ENCODE measurements at regions not wholly inside any gene's neighbourhood (a gene's known extent, or its start where the extent isn't known, plus 50 kb on each side); places are given as distances from the start of the nearest gene placed in this dataset.
"Not testable (repeated sequence)": the region's sequence is repeated elsewhere in the genome, so short reads cannot be mapped to it uniquely, and the experiment has no call there.

GRCh38 chr3:106848099-106848498 lies 529.1 kb upstream of the CCDC54 start:
- H3K36me3 ChIP-seq: no peaks in the 10 kb centered on the region
- no peaks in the 10 kb centered on the region for H3K9me3 ChIP-seq
- no peak overlapping the region for H3K4me3 ChIP-seq
- intact Hi-C loops (cut with DNase I): no loop called here
- TF ChIP-seq CTCF (IDR thresholded peaks at IDR 0.05): no peak
- DNase-seq (no peak), ATAC-seq (no peak)
- H3K27me3 ChIP-seq: no peaks in the 10 kb centered on the region
- H3K4me1 ChIP-seq: no peaks in the 10 kb centered on the region
- no peak overlapping the region for H3K27ac ChIP-seq

- ATAC-seq (no peak), DNase-seq (no peak)
- Histone ChIP-seq H3K4me1 (no peaks in the 10 kb centered on the region), H3K27ac (no peak overlapping the region), H3K4me3 (no peak overlapping the region), H3K27me3 (no peaks in the 10 kb centered on the region), H3K9me3 (no peaks in the 10 kb centered on the region), H3K36me3 (no peaks in the 10 kb centered on the region)
- intact Hi-C loops (cut with DNase I): no loop called here
- no peak for TF ChIP-seq CTCF (IDR thresholded peaks at IDR 0.05)
Measured at GRCh38 chr3:106850437-106850836, 526.8 kb upstream of the CCDC54 start.

GRCh38 chr3:106858321-106858720 lies 518.9 kb upstream of the CCDC54 start:
- H3K27me3 ChIP-seq; H3K9me3 ChIP-seq; H3K4me3 ChIP-seq; H3K27ac ChIP-seq; ATAC-seq; DNase-seq; intact Hi-C loops (cut with DNase I); H3K4me1 ChIP-seq; H3K36me3 ChIP-seq: not testable (repeated sequence)

GRCh38 chr3:106860182-106860581 lies 517.1 kb upstream of the CCDC54 start:
- TF ChIP-seq CTCF (IDR thresholded peaks at IDR 0.05): no peak
- Histone ChIP-seq H3K4me1 (no peaks in the 10 kb centered on the region), H3K27me3 (no peaks in the 10 kb centered on the region), H3K4me3 (no peak overlapping the region), H3K27ac (no peak overlapping the region), H3K9me3 (no peaks in the 10 kb centered on the region), H3K36me3 (no peaks in the 10 kb centered on the region)
- DNase-seq (no peak), ATAC-seq (no peak)
- intact Hi-C loops (cut with DNase I): no loop called here

- H3K36me3 ChIP-seq: no peaks in the 10 kb centered on the region
- H3K27me3 ChIP-seq: no peaks in the 10 kb centered on the region
- no peak overlapping the region for H3K27ac ChIP-seq
- peak; percentile 25 for TF ChIP-seq CTCF (IDR thresholded peaks at IDR 0.05)
- no peaks in the 10 kb centered on the region for H3K4me1 ChIP-seq
- H3K9me3 ChIP-seq: no peaks in the 10 kb centered on the region
- no peak for DNase-seq
- no peak overlapping the region for H3K4me3 ChIP-seq
- no peak for ATAC-seq
- intact Hi-C loops (cut with DNase I): no loop called here
Measured at GRCh38 chr3:106862067-106862466, 515.2 kb upstream of the CCDC54 start.

- intact Hi-C loops (cut with DNase I): no loop called here
- no peaks in the 10 kb centered on the region for H3K9me3 ChIP-seq
- no peak for DNase-seq
Measured at GRCh38 chr3:106877627-106878026, 499.6 kb upstream of the CCDC54 start.

More at GRCh38 chr3:106877627-106878026, 499.6 kb upstream of the CCDC54 start:
- H3K27ac ChIP-seq: no peak overlapping the region
- H3K4me1 ChIP-seq: no peaks in the 10 kb centered on the region
- ATAC-seq: no peak
- H3K36me3 ChIP-seq: no peaks in the 10 kb centered on the region
- no peak for TF ChIP-seq CTCF (IDR thresholded peaks at IDR 0.05)
- no peaks in the 10 kb centered on the region for H3K27me3 ChIP-seq
- no peak overlapping the region for H3K4me3 ChIP-seq
